Activated T-helper 1 cell treated with anti-CD3 and anti-CD28 coated beads, Interleukin-12 subunit alpha, Interleukin-12 subunit beta, Interleukin-2, Interleukin-4 antibody, amounts not matched to agents 30 ng/mL and 10 ng/mL and 1 ng/mL, durations not matched to agents 14 hours and 24 hours and 36 hours (primary cell): ENCODE measurements at regions not wholly inside any gene's neighbourhood (a gene's known extent, or its start where the extent isn't known, plus 50 kb on each side); places are given as distances from the start of the nearest gene placed in this dataset.

ENCODE experiments used
- DNase-seq: peaks from one replicate; pipeline ENCODE4 v3.0.0; 2021; ENCODE audit warnings: low spot score
- H3K27ac Mint-ChIP-seq: one replicate; pipeline ENCODE4 v1.8.0; 2021; ENCODE audit warnings: mild to moderate bottlenecking, mixed read lengths
- H3K27me3 Mint-ChIP-seq: one replicate; pipeline ENCODE4 v1.8.0; 2022; ENCODE audit warnings: mild to moderate bottlenecking, moderate library complexity, mixed read lengths; ENCODE audit not compliant: insufficient read depth
- H3K36me3 Mint-ChIP-seq: one replicate; pipeline ENCODE4 v1.8.0; 2021; ENCODE audit warnings: low read depth, mixed read lengths
- H3K4me1 Mint-ChIP-seq: one replicate; pipeline ENCODE4 v1.8.0; 2021; ENCODE audit warnings: low read depth, mixed read lengths
- H3K4me3 Mint-ChIP-seq: one replicate; pipeline ENCODE4 v1.8.0; 2021; ENCODE audit warnings: mild to moderate bottlenecking, moderate library complexity, mixed read lengths
- H3K9me3 Mint-ChIP-seq: one replicate; pipeline ENCODE4 v1.8.0; 2021; ENCODE audit warnings: mixed read lengths
- intact Hi-C: fragments of 100-400 bp; cut with micrococcal nuclease; formaldehyde crosslinking; loops from one replicate; pipeline ENCODE4 v1.15.1; 2024

- H3K36me3 Mint-ChIP-seq, result no peaks in the 10 kb centered on the region
- no peak for DNase-seq
- no peaks in the 10 kb centered on the region for H3K9me3 Mint-ChIP-seq
- no peak overlapping the region for H3K27ac Mint-ChIP-seq
- H3K27me3 Mint-ChIP-seq, result no peaks in the 10 kb centered on the region
- no peaks in the 10 kb centered on the region for H3K4me1 Mint-ChIP-seq
- intact Hi-C loops, result no loop called here
- no peak overlapping the region for H3K4me3 Mint-ChIP-seq
Measured at GRCh38 chr2:125581557-125581956, 1074.4 kb upstream of the GYPC start.

DNA sequence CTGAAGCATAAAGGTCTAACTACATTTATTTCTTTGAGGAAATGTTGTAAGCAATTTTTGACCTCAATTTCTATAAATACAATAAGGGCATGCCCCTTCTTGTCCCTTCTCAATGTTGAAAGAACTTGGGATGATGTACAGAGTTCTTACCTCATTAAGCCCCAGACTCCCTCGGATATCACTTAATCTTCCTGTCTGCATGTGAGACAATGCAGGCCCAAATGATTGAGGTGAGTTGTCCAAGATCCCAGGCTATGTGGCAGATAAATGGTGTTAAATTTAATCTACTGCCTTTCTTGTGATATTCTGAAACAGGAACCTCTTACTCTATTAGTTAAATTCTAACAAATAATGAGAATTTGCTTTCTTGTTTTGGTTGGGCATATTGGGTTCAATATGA is 1073.4 kb upstream of the GYPC start:
- intact Hi-C loops, result no loop called here
- no peak overlapping the region for H3K27ac Mint-ChIP-seq
- no peaks in the 10 kb centered on the region for H3K9me3 Mint-ChIP-seq
- H3K4me3 Mint-ChIP-seq, result no peak overlapping the region
- no peaks in the 10 kb centered on the region for H3K36me3 Mint-ChIP-seq
- DNase-seq, result no peak
- H3K27me3 Mint-ChIP-seq, result no peaks in the 10 kb centered on the region
- H3K4me1 Mint-ChIP-seq, result no peaks in the 10 kb centered on the region

GRCh38 chr2:125584732-125585131 is 1071.2 kb upstream of the GYPC start:
- no peaks in the 10 kb centered on the region for H3K27me3 Mint-ChIP-seq
- no peaks in the 10 kb centered on the region for H3K36me3 Mint-ChIP-seq
- intact Hi-C loops, result no loop called here
- no peak for DNase-seq
- H3K4me3 Mint-ChIP-seq, result no peak overlapping the region
- H3K9me3 Mint-ChIP-seq, result peaks cover 5% of the 10 kb centered on the region
- no peaks in the 10 kb centered on the region for H3K4me1 Mint-ChIP-seq
- H3K27ac Mint-ChIP-seq, result no peak overlapping the region

- no peak overlapping the region for H3K4me3 Mint-ChIP-seq
- intact Hi-C loops, result no loop called here
- DNase-seq, result no peak
- H3K27me3 Mint-ChIP-seq, result no peaks in the 10 kb centered on the region
- no peaks in the 10 kb centered on the region for H3K36me3 Mint-ChIP-seq
- H3K4me1 Mint-ChIP-seq, result no peaks in the 10 kb centered on the region
- peaks cover 16% of the 10 kb centered on the region for H3K9me3 Mint-ChIP-seq
- H3K27ac Mint-ChIP-seq, result no peak overlapping the region
Measured at GRCh38 chr2:125588780-125589179, 1067.2 kb upstream of the GYPC start.

GRCh38 chr2:125591954-125592353 is 1064.0 kb upstream of the GYPC start:
- no peak overlapping the region for H3K4me3 Mint-ChIP-seq
- peaks cover 16% of the 10 kb centered on the region for H3K9me3 Mint-ChIP-seq
- H3K27ac Mint-ChIP-seq, result no peak overlapping the region
- DNase-seq, result no peak
- intact Hi-C loops, result no loop called here
- H3K36me3 Mint-ChIP-seq, result no peaks in the 10 kb centered on the region
- no peaks in the 10 kb centered on the region for H3K4me1 Mint-ChIP-seq
- no peaks in the 10 kb centered on the region for H3K27me3 Mint-ChIP-seq

GRCh38 chr2:125593036-125593435 is 1062.9 kb upstream of the GYPC start:
- H3K4me3 Mint-ChIP-seq, result no peak overlapping the region
- no peaks in the 10 kb centered on the region for H3K4me1 Mint-ChIP-seq
- H3K27me3 Mint-ChIP-seq, result no peaks in the 10 kb centered on the region
- no peak for DNase-seq
- no peak overlapping the region for H3K27ac Mint-ChIP-seq
- peaks cover 16% of the 10 kb centered on the region for H3K9me3 Mint-ChIP-seq
- intact Hi-C loops, result no loop called here
- H3K36me3 Mint-ChIP-seq, result no peaks in the 10 kb centered on the region

- H3K36me3 Mint-ChIP-seq, result no peaks in the 10 kb centered on the region
- intact Hi-C loops, result no loop called here
- H3K4me1 Mint-ChIP-seq, result no peaks in the 10 kb centered on the region
- no peak overlapping the region for H3K27ac Mint-ChIP-seq
- DNase-seq, result no peak
- H3K27me3 Mint-ChIP-seq, result no peaks in the 10 kb centered on the region
- peaks cover 5% of the 10 kb centered on the region for H3K9me3 Mint-ChIP-seq
- no peak overlapping the region for H3K4me3 Mint-ChIP-seq
Measured at GRCh38 chr2:125596612-125597011, 1059.3 kb upstream of the GYPC start.

- no peak for DNase-seq
- H3K27ac Mint-ChIP-seq, result no peak overlapping the region
- no peak overlapping the region for H3K4me3 Mint-ChIP-seq
- H3K27me3 Mint-ChIP-seq, result no peaks in the 10 kb centered on the region
- peaks cover 5% of the 10 kb centered on the region for H3K9me3 Mint-ChIP-seq
- intact Hi-C loops, result no loop called here
- H3K4me1 Mint-ChIP-seq, result no peaks in the 10 kb centered on the region
- no peaks in the 10 kb centered on the region for H3K36me3 Mint-ChIP-seq
Measured at GRCh38 chr2:125615438-125615837, 1040.5 kb upstream of the GYPC start.

DNA sequence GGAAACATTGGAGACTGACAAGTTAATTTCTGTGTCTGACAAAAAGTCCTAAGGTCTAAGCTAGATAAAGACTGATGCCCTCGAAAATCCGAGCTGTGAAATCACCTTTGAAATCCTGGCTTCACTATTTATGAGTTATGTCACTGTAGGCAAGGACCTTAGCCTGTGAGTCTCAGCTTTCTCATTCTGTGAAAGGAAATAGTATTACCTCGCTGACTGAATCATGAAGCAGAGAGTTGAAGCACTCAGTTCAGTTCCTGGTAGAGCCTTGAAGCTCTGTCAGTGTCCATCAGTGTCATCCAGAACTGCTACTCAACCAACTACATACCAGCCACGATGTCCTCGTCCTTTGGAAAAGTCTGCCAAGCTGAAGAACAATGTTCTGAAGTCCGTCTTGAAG is 1025.6 kb upstream of the GYPC start:
- H3K4me1 Mint-ChIP-seq, result no peaks in the 10 kb centered on the region
- no peak overlapping the region for H3K4me3 Mint-ChIP-seq
- peaks cover 3% of the 10 kb centered on the region for H3K9me3 Mint-ChIP-seq
- no peaks in the 10 kb centered on the region for H3K36me3 Mint-ChIP-seq
- no peak for DNase-seq
- H3K27me3 Mint-ChIP-seq, result no peaks in the 10 kb centered on the region
- intact Hi-C loops, result no loop called here
- no peak overlapping the region for H3K27ac Mint-ChIP-seq

DNA sequence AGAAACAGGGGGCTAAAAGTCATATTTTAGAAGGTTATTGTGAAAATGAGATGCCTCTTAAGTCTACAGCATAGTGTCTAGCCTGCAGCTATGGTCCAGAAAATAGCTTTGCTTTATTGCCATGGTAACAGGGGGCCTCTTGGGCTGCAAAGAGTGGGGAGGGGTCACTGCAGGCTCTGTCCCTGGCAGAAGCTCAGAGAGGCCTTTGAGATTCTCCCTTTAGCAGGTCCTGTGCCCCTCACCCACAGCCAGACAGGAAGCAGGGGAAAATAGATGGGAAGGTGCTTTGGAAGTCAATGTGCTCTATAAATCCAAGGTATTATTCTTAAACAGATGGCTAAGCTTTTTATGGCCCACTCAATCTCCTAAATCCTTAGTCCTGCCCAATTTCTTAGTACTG is 1021.3 kb upstream of the GYPC start:
- no peaks in the 10 kb centered on the region for H3K27me3 Mint-ChIP-seq
- H3K27ac Mint-ChIP-seq, result no peak overlapping the region
- H3K4me1 Mint-ChIP-seq, result no peaks in the 10 kb centered on the region
- DNase-seq, result no peak
- H3K9me3 Mint-ChIP-seq, result peaks cover 7% of the 10 kb centered on the region
- H3K4me3 Mint-ChIP-seq, result no peak overlapping the region
- no peaks in the 10 kb centered on the region for H3K36me3 Mint-ChIP-seq
- intact Hi-C loops, result no loop called here

- intact Hi-C loops, result no loop called here
- Mint-ChIP-seq H3K9me3 (peaks cover 4% of the 10 kb centered on the region), H3K27me3 (no peaks in the 10 kb centered on the region), H3K36me3 (no peaks in the 10 kb centered on the region), H3K4me1 (no peaks in the 10 kb centered on the region), H3K4me3 (no peak overlapping the region), H3K27ac (no peak overlapping the region)
- no peak for DNase-seq
Measured at GRCh38 chr2:125638345-125638744, 1017.6 kb upstream of the GYPC start.

GRCh38 chr2:125642032-125642431 is 1013.9 kb upstream of the GYPC start:
- Mint-ChIP-seq H3K9me3 (peaks cover 4% of the 10 kb centered on the region), H3K36me3 (no peaks in the 10 kb centered on the region), H3K27me3 (no peaks in the 10 kb centered on the region), H3K4me1 (no peaks in the 10 kb centered on the region), H3K4me3 (no peak overlapping the region), H3K27ac (no peak overlapping the region)
- DNase-seq, result no peak
- intact Hi-C loops, result no loop called here

DNA sequence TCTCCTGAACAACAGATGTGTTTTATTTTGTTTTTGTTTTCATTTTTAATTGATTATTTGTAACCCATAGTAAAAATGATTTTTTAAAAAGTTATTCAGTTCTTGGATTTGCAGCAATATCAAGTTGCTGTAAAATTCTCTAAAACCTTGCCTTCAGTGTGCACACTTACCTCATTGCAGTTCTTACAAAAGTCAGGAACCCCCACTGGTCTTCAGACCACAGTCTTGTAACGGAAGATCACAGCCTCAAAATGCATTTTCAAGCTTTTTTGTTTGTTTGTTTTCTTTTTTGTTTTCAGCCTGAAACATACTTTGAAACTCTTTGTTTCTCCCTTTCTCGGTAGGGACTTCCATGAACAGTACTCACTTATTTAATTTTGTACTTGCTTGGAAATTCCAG is 1012.8 kb upstream of the GYPC start:
- intact Hi-C loops, result no loop called here
- Mint-ChIP-seq H3K9me3 (peaks cover 4% of the 10 kb centered on the region), H3K4me3 (no peak overlapping the region), H3K4me1 (no peaks in the 10 kb centered on the region), H3K27ac (no peak overlapping the region), H3K27me3 (no peaks in the 10 kb centered on the region), H3K36me3 (no peaks in the 10 kb centered on the region)
- DNase-seq, result no peak

- no peaks in the 10 kb centered on the region for H3K27me3 Mint-ChIP-seq
- no peaks in the 10 kb centered on the region for H3K4me1 Mint-ChIP-seq
- H3K9me3 Mint-ChIP-seq, result peaks cover 4% of the 10 kb centered on the region
- no peak overlapping the region for H3K27ac Mint-ChIP-seq
- H3K4me3 Mint-ChIP-seq, result no peak overlapping the region
- H3K36me3 Mint-ChIP-seq, result no peaks in the 10 kb centered on the region
- DNase-seq, result no peak
- intact Hi-C loops, result no loop called here
Measured at GRCh38 chr2:125643585-125643984, 1012.4 kb upstream of the GYPC start.
